ENCODE measurements at regions not wholly inside any gene's neighbourhood (a gene's known extent, or its start where the extent isn't known, plus 50 kb on each side); places are given as distances from the start of the nearest gene placed in this dataset.

DNA sequence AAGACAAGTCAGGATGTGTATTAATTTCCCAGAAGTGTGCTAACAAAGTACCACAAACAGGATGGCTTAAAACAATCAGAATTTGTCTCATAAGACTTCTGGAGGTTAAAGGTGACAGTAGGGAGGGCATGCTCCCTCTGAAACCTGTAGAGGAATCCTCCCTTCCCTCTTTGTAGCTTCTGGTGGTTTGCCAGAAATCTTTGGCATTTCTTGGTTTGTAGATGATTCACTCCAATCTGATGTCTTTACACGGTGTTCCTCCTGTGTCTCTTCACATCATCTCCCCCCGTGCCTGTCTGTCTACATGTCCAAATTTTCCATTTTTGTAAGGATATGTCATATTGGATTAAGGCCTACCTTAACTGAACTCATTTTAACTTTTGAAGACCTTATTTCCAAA lies 471.5 kb downstream of the ZNF608 start:
- H4K5ac ChIP-seq (ENCODE audit: insufficient read length, low read depth, low read length): no peak overlapping the region
- ChIA-PET CTCF (ENCODE audit: partially characterized antibody) (no interaction called here), POLR2A (ENCODE audit: partially characterized antibody) (no interaction called here)
- no peak overlapping the region for H3K4me3 ChIP-seq (ENCODE audit: extremely low read depth in 1 of 4, insufficient read depth in 2 of 4, low read depth in 3 of 4, low read length in 4 of 4)
- 0 out of 7 replicates have a peak, but pooled peaks cover 0 to 2% (median 0%) of the 10 kb centered on the region in 4 experiments for H3K4me1 ChIP-seq (replicated peaks in 1 of 4; ENCODE audit: control insufficient read depth in 3 of 4, insufficient read depth in 4 of 4, low read length in 3 of 4)
- no peak overlapping the region for H3K4ac ChIP-seq (replicated peaks; ENCODE audit: insufficient read length, low read depth, low read length)
- H2BK15ac ChIP-seq (ENCODE audit: low read length): no peak overlapping the region
- no peaks in the 10 kb centered on the region for H3K23me2 ChIP-seq (ENCODE audit: low read depth, low read length)
- H4K91ac ChIP-seq (replicated peaks; ENCODE audit: insufficient read length, low read length): no peak overlapping the region
- WGBS, 2 experiments (ENCODE audit: extremely low coverage in 1 of 2, insufficient coverage in 1 of 2, insufficient read length in 1 of 2, insufficient replicate concordance in 2 of 2, low coverage in 1 of 2, low lambda C conversion rate in 2 of 2, missing lambda C conversion rate in 1 of 2): 87% methylated on average over 2 of the region's 2 CpGs; no CpG with 5 or more reads in 1 of the 2 experiments
- no peak for DNase-seq (ENCODE audit: low read depth in 1 of 2, low spot score in 2 of 2)
- H2BK12ac ChIP-seq (ENCODE audit: low read depth, low read length): no peak overlapping the region
- H3K4me2 ChIP-seq (ENCODE audit: insufficient read depth in 1 of 2, low read depth in 2 of 2, low read length in 2 of 2): no peak overlapping the region
- no peak overlapping the region for H3K9ac ChIP-seq (replicated peaks in 1 of 4; ENCODE audit: extremely low read depth in 1 of 4, low read depth in 3 of 4, low read length in 3 of 4)
- no peaks in the 10 kb centered on the region for H3K9me3 ChIP-seq (ENCODE audit: insufficient read depth in 2 of 2, low read depth in 1 of 2, low read length in 1 of 2)
- H2AFZ ChIP-seq (ENCODE audit: low read length): no peak overlapping the region
- no peak overlapping the region for H3K18ac ChIP-seq (ENCODE audit: extremely low read depth, low read length)
- H4K8ac ChIP-seq (ENCODE audit: extremely low read depth, insufficient read depth, low read length): no peak overlapping the region
- FAIRE-seq: no peak
- H3K56ac ChIP-seq (replicated peaks; ENCODE audit: insufficient read length, low read depth, low read length): no peak overlapping the region
- H3K79me2 ChIP-seq (ENCODE audit: control insufficient read depth in 1 of 2, insufficient read depth in 2 of 2, low read length in 2 of 2): no peaks in the 10 kb centered on the region
- no peak overlapping the region for H2BK20ac ChIP-seq (ENCODE audit: low read length)
- H2BK5ac ChIP-seq (ENCODE audit: low read depth, low read length): no peak overlapping the region
- H2BK120ac ChIP-seq (replicated peaks; ENCODE audit: low read depth, low read length): no peak overlapping the region
- no peak overlapping the region for H3K27ac ChIP-seq (ENCODE audit: low read depth, low read length)
- no peaks in the 10 kb centered on the region for H4K20me1 ChIP-seq (replicated peaks in 1 of 2; ENCODE audit: control insufficient read depth in 1 of 2, insufficient read depth in 2 of 2, low read length in 2 of 2)
- H3K79me1 ChIP-seq (ENCODE audit: low read depth, low read length): no peaks in the 10 kb centered on the region
- no peaks in the 10 kb centered on the region for H3K36me3 ChIP-seq (ENCODE audit: control insufficient read depth in 2 of 4, insufficient read depth in 4 of 4, low read length in 3 of 4)
- H2AK5ac ChIP-seq (ENCODE audit: low read depth, low read length): no peak overlapping the region
- H3K14ac ChIP-seq (ENCODE audit: insufficient read length): no peak overlapping the region
- H3K23ac ChIP-seq (ENCODE audit: insufficient read length): no peak overlapping the region
- no peaks in the 10 kb centered on the region for H3K27me3 ChIP-seq (replicated peaks in 1 of 4; ENCODE audit: control insufficient read depth in 3 of 4, extremely low read depth in 1 of 4, insufficient read depth in 3 of 4, low read length in 3 of 4)
- TF ChIP-seq YY1 (IDR thresholded peaks at IDR 0.05; ENCODE audit: low read depth, low read length): no peak
- TF ChIP-seq TCF12 (IDR thresholded peaks at IDR 0.05; ENCODE audit: low read depth, low read length): no peak
- no peak for TF ChIP-seq JUN (IDR thresholded peaks at IDR 0.05; ENCODE audit: low read depth, low read length)
- TF ChIP-seq TAF7 (optimal IDR thresholded peaks at IDR 0.05; ENCODE audit: borderline replicate concordance, low read depth, low read length): no peak
- TF ChIP-seq, protein P1, sequence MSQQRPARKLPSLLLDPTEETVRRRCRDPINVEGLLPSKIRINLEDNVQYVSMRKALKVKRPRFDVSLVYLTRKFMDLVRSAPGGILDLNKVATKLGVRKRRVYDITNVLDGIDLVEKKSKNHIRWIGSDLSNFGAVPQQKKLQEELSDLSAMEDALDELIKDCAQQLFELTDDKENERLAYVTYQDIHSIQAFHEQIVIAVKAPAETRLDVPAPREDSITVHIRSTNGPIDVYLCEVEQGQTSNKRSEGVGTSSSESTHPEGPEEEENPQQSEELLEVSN (IDR thresholded peaks at IDR 0.05): no peak
- no peak for TF ChIP-seq CTBP2 (IDR thresholded peaks at IDR 0.05; ENCODE audit: borderline replicate concordance, insufficient read depth, insufficient read length, low read length)
- TF ChIP-seq EGR1 (IDR thresholded peaks at IDR 0.05; ENCODE audit: borderline replicate concordance, low read depth, low read length): no peak
- no peak for TF ChIP-seq SIRT6 (IDR thresholded peaks at IDR 0.05; ENCODE audit: low read length)
- TF ChIP-seq ZNF274 (IDR thresholded peaks at IDR 0.05; ENCODE audit: borderline replicate concordance, extremely low read depth, low read length): no peak
- TF ChIP-seq POU5F1 (IDR thresholded peaks at IDR 0.05; ENCODE audit: low read depth, low read length): no peak
- no peak for TF ChIP-seq EP300 (IDR thresholded peaks at IDR 0.05; ENCODE audit: borderline replicate concordance in 1 of 2, low read depth in 2 of 2, low read length in 2 of 2)

Data from H1 (cell line).